ENCODE measurements at regions not wholly inside any gene's neighbourhood (a gene's known extent, or its start where the extent isn't known, plus 50 kb on each side); places are given as distances from the start of the nearest gene placed in this dataset.
A peak's percentile ranks its signal among the peaks of the same experiment; 100 is the strongest.

DNA sequence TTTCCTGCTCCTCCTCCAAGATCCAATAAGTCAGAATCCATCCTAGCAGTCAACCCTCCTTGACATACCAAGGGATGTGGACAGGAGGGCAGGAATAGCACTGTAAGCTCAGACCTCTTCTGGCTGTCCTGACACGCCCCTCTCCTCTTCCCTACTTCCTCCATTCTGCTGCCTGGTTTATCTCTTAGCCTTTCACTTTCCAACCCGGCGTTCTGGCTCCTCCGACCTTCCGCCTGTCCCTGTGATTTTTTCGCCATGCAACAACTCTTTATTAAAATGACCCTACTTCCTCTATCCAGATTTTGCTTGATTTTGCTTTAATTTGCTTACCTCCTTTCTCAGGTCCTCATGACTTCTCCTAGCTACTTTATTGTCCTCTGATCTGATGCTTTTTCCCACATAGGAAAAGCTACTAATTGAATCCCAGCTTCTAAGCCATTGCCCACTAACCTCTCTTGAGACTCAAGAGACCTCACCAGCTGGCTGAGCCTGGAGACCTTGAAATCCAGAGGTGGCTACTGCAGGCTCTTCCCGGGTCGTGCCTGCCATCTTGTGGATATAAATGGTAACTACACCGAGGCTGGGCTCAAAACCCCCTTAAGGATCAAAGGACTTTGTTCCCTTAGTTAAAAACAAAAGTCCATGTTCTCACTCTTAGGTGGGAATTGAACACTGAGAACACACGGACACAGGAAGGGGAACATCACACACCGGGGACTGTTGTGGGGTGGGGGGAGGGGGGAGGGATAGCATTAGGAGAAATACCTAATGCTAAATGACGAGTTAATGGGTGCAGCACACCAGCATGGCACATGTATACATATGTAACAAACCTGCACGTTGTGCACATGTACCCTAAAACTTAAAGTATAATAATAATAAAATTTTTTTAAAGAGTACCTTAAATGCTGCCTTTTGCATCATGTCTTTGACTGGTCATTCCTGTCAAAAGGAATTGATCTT is 139.4 kb downstream of the AKAIN1 start:
- intact Hi-C loops (cut with micrococcal nuclease), result no loop called here
- no peaks in the 10 kb centered on the region for H3K9me3 ChIP-seq (ENCODE audit: control extremely low read depth in 1 of 3, control insufficient read depth in 2 of 3, insufficient read depth in 1 of 3, low read length in 2 of 3)
- ATAC-seq (ENCODE audit: low read depth) (peak; percentile 43), DNase-seq (peak; percentile 37)
- H3K4me3 Mint-ChIP-seq, result no peak overlapping the region
- peaks cover 20% of the 10 kb centered on the region for H3K27me3 Mint-ChIP-seq
- H3K9ac ChIP-seq (ENCODE audit: low read length), result no peak overlapping the region
- no peak overlapping the region for H3K27ac Mint-ChIP-seq
- no peak overlapping the region for H3K4me3 ChIP-seq (ENCODE audit: control extremely low read depth in 1 of 5, extremely low read depth in 1 of 5, insufficient read depth in 1 of 5, low read depth in 2 of 5, low read length in 4 of 5)
- TF ChIP-seq EZH2 (IDR thresholded peaks at IDR 0.05; ENCODE audit: borderline replicate concordance, insufficient read depth, low read depth, low read length, poor library complexity, severe bottlenecking), result no peak
- TF ChIP-seq CTCF (IDR thresholded peaks at IDR 0.05), result peak; percentile 72
- no peak overlapping the region for H3K27ac ChIP-seq (ENCODE audit: low read length in 2 of 2)
- CTCF ChIA-PET, result interaction anchor here (0.6 to 5.9 kb wide), 5 partner anchors 8 to 951 kb away, joined by 3 to 32 read pairs (median 6); no protein-coding TSS in a partner anchor
- H4K20me1 ChIP-seq (ENCODE audit: control insufficient read depth, insufficient read depth, low read length, poor library complexity, severe bottlenecking), result no peaks in the 10 kb centered on the region
- peaks cover 0 to 8% (median 0%) of the 10 kb centered on the region in 4 experiments for H3K27me3 ChIP-seq (replicated peaks in 1 of 4; ENCODE audit: control extremely low read depth in 1 of 4, control insufficient read depth in 3 of 4, insufficient read depth in 4 of 4, low read length in 3 of 4)
- no peaks in the 10 kb centered on the region for H3K79me2 ChIP-seq (ENCODE audit: control insufficient read depth, insufficient read depth, low read length)
- no peaks in the 10 kb centered on the region for H3K9me3 Mint-ChIP-seq (ENCODE audit: insufficient read depth)
- POLR2A ChIA-PET, result no interaction called here
- WGBS (ENCODE audit: insufficient coverage), result 19% methylated on average over 6 of the region's 13 CpGs
- H3K4me1 ChIP-seq (ENCODE audit: control insufficient read depth in 2 of 2, insufficient read depth in 2 of 2, low read length in 2 of 2), result peaks cover 9% of the 10 kb centered on the region in 2 donors
- H3K4me1 Mint-ChIP-seq, result peaks cover 16% of the 10 kb centered on the region
- H3K4me2 ChIP-seq (replicated peaks; ENCODE audit: low read depth, low read length, poor library complexity, severe bottlenecking), result no peak overlapping the region
- no peak overlapping the region for H2AFZ ChIP-seq (ENCODE audit: insufficient read depth, low read depth, low read length, poor library complexity, severe bottlenecking)
- no peaks in the 10 kb centered on the region for H3K36me3 ChIP-seq (replicated peaks in 1 of 2; ENCODE audit: control extremely low read depth in 1 of 2, control insufficient read depth in 1 of 2, extremely low read depth in 1 of 2, insufficient read depth in 2 of 2, low read length in 1 of 2)

DNA sequence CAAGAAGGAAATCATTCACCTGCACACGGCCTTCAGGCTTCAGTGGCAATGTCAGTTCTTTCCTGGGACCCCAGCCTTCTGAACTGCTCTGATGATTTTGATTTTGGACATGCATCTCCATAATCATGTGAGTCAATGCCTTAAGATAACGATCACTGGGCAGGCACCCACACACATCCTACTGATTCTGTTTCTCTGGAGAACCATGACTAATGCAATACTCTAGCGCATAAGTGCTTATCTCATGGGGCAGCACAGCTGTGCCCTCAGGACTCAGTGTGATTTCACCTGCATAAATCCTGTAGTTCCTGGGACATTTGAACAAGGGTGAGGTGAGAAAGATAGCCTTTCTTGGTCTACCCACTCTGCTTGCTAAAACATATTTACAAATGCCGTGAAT is 144.6 kb downstream of the AKAIN1 start:
- Mint-ChIP-seq H3K27me3 (peaks cover 15% of the 10 kb centered on the region), H3K4me1 (peaks cover 2% of the 10 kb centered on the region), H3K4me3 (no peak overlapping the region), H3K27ac (no peak overlapping the region), H3K9me3 (ENCODE audit: insufficient read depth) (peaks cover 3% of the 10 kb centered on the region)
- Histone ChIP-seq H3K27ac (ENCODE audit: low read length in 2 of 2) (no peak overlapping the region), H3K4me2 (replicated peaks; ENCODE audit: low read depth, low read length, poor library complexity, severe bottlenecking) (no peak overlapping the region), H3K79me2 (ENCODE audit: control insufficient read depth, insufficient read depth, low read length) (no peaks in the 10 kb centered on the region), H3K9me3 (ENCODE audit: control extremely low read depth in 1 of 3, control insufficient read depth in 2 of 3, insufficient read depth in 1 of 3, low read length in 2 of 3) (peaks cover 0 to 11% (median 0%) of the 10 kb centered on the region in 3 donors), H3K27me3 (replicated peaks in 1 of 4; ENCODE audit: control extremely low read depth in 1 of 4, control insufficient read depth in 3 of 4, insufficient read depth in 4 of 4, low read length in 3 of 4) (no peaks in the 10 kb centered on the region), H3K36me3 (replicated peaks in 1 of 2; ENCODE audit: control extremely low read depth in 1 of 2, control insufficient read depth in 1 of 2, extremely low read depth in 1 of 2, insufficient read depth in 2 of 2, low read length in 1 of 2) (no peaks in the 10 kb centered on the region), H3K4me1 (ENCODE audit: control insufficient read depth in 2 of 2, insufficient read depth in 2 of 2, low read length in 2 of 2) (no peaks in the 10 kb centered on the region), H2AFZ (ENCODE audit: insufficient read depth, low read depth, low read length, poor library complexity, severe bottlenecking) (no peak overlapping the region), H3K9ac (ENCODE audit: low read length) (no peak overlapping the region), H4K20me1 (ENCODE audit: control insufficient read depth, insufficient read depth, low read length, poor library complexity, severe bottlenecking) (no peaks in the 10 kb centered on the region), H3K4me3 (ENCODE audit: control extremely low read depth in 1 of 5, extremely low read depth in 1 of 5, insufficient read depth in 1 of 5, low read depth in 2 of 5, low read length in 4 of 5) (no peak overlapping the region)
- POLR2A ChIA-PET, result no interaction called here
- TF ChIP-seq EZH2 (IDR thresholded peaks at IDR 0.05; ENCODE audit: borderline replicate concordance, insufficient read depth, low read depth, low read length, poor library complexity, severe bottlenecking) (no peak), CTCF (IDR thresholded peaks at IDR 0.05) (no peak)
- WGBS (ENCODE audit: insufficient coverage), result 80% methylated on average over 3 of the region's 4 CpGs
- intact Hi-C loops (cut with micrococcal nuclease), result no loop called here
- DNase-seq (no peak), ATAC-seq (ENCODE audit: low read depth) (no peak)
- CTCF ChIA-PET, result no interaction called here

Data from B cell (primary cell).